ENCODE measurements at regions not wholly inside any gene's neighbourhood (a gene's known extent, or its start where the extent isn't known, plus 50 kb on each side); places are given as distances from the start of the nearest gene placed in this dataset.

DNA sequence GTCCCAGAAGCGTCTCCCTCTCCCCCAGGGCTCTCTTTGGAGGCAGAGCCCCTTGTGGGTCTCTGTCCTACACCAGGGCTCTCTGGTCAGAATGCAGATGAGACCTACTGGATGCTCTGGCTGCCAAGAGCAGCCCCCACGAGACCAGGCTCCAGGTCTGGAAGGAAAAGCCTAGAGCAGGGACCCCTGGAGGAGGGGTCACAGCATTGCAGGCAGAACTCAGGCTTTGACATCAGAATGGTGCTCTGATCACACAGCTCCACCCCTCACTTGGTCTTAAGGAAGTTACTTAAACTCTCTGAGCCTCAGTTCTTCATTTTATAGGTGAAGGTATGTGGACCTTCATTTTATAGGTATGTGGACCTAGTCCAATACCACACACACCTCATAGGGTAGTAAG, 83.1 kb downstream of the ARL6IP4 start:
- no peaks in the 10 kb centered on the region for H3K79me2 ChIP-seq (ENCODE audit: control insufficient read depth in 1 of 2, insufficient read depth in 2 of 2, low read length in 2 of 2)
- no peaks in the 10 kb centered on the region for H3K27me3 ChIP-seq (replicated peaks in 1 of 4; ENCODE audit: control insufficient read depth in 3 of 4, extremely low read depth in 1 of 4, insufficient read depth in 3 of 4, low read length in 3 of 4)
- no peaks in the 10 kb centered on the region for H3K36me3 ChIP-seq (ENCODE audit: control insufficient read depth in 2 of 4, insufficient read depth in 4 of 4, low read length in 3 of 4)
- no peak overlapping the region for H3K56ac ChIP-seq (replicated peaks; ENCODE audit: insufficient read length, low read depth, low read length)
- H2BK5ac ChIP-seq (ENCODE audit: low read depth, low read length) = no peak overlapping the region
- H3K4ac ChIP-seq (replicated peaks; ENCODE audit: insufficient read length, low read depth, low read length) = no peak overlapping the region
- TF ChIP-seq NANOG (IDR thresholded peaks at IDR 0.05; ENCODE audit: insufficient read depth, low read depth, low read length, poor library complexity, severe bottlenecking) (no peak), MAFK (IDR thresholded peaks at IDR 0.05; ENCODE audit: low read depth, low read length) (no peak), RNF2 (IDR thresholded peaks at IDR 0.05; ENCODE audit: borderline replicate concordance, low read depth, low read length, missing control alignments, poor library complexity, severe bottlenecking) (no peak), RBBP5 (IDR thresholded peaks at IDR 0.05; ENCODE audit: borderline replicate concordance, low read depth, low read length) (no peak), RAD21 (IDR thresholded peaks at IDR 0.05 in 1 of 2, conservative IDR thresholded peaks at IDR 0.05 in 1 of 2; ENCODE audit: low read depth in 2 of 2, low read length in 2 of 2) (peak; percentile 53 to 71)
- TF ChIP-seq, protein P1, sequence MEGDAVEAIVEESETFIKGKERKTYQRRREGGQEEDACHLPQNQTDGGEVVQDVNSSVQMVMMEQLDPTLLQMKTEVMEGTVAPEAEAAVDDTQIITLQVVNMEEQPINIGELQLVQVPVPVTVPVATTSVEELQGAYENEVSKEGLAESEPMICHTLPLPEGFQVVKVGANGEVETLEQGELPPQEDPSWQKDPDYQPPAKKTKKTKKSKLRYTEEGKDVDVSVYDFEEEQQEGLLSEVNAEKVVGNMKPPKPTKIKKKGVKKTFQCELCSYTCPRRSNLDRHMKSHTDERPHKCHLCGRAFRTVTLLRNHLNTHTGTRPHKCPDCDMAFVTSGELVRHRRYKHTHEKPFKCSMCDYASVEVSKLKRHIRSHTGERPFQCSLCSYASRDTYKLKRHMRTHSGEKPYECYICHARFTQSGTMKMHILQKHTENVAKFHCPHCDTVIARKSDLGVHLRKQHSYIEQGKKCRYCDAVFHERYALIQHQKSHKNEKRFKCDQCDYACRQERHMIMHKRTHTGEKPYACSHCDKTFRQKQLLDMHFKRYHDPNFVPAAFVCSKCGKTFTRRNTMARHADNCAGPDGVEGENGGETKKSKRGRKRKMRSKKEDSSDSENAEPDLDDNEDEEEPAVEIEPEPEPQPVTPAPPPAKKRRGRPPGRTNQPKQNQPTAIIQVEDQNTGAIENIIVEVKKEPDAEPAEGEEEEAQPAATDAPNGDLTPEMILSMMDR (IDR thresholded peaks at IDR 0.05; ENCODE audit: control extremely low read depth in 1 of 3, insufficient read depth in 1 of 3, low read depth in 1 of 3, low read length in 3 of 3) = peak; percentile 72 to 90 (median 79)
- no peak overlapping the region for H2BK12ac ChIP-seq (ENCODE audit: low read depth, low read length)
- H3K18ac ChIP-seq (ENCODE audit: extremely low read depth, low read length) = no peak overlapping the region
- H3K23me2 ChIP-seq (ENCODE audit: low read depth, low read length) = no peaks in the 10 kb centered on the region
- peaks cover 2% of the 10 kb centered on the region; the same call in 1 of the 2 replicates for H3K79me1 ChIP-seq (ENCODE audit: low read depth, low read length)
- H3K4me3 ChIP-seq (ENCODE audit: extremely low read depth in 1 of 4, insufficient read depth in 2 of 4, low read depth in 3 of 4, low read length in 4 of 4) = no peak overlapping the region
- no peaks in the 10 kb centered on the region for H3K9me3 ChIP-seq (ENCODE audit: insufficient read depth in 2 of 2, low read depth in 1 of 2, low read length in 1 of 2)
- H3K4me1 ChIP-seq (replicated peaks in 1 of 4; ENCODE audit: control insufficient read depth in 3 of 4, insufficient read depth in 4 of 4, low read length in 3 of 4) = no peaks in the 10 kb centered on the region
- no peak overlapping the region for H3K27ac ChIP-seq (ENCODE audit: low read depth, low read length)
- no peak overlapping the region for H3K9ac ChIP-seq (replicated peaks in 1 of 4; ENCODE audit: extremely low read depth in 1 of 4, low read depth in 3 of 4, low read length in 3 of 4)
- H4K8ac ChIP-seq (ENCODE audit: extremely low read depth, insufficient read depth, low read length) = peak overlapping the region; percentile 75; the same call in 1 of the 2 replicates
- H4K20me1 ChIP-seq (replicated peaks in 1 of 2; ENCODE audit: control insufficient read depth in 1 of 2, insufficient read depth in 2 of 2, low read length in 2 of 2) = no peaks in the 10 kb centered on the region
- H3K4me2 ChIP-seq (ENCODE audit: insufficient read depth in 1 of 2, low read depth in 2 of 2, low read length in 2 of 2) = no peak overlapping the region
- H2AK5ac ChIP-seq (ENCODE audit: low read depth, low read length) = no peak overlapping the region
- FAIRE-seq (peak; percentile 83), DNase-seq (ENCODE audit: low read depth in 1 of 2, low spot score in 2 of 2) (peak; percentile 36 to 73)
- CTCF ChIA-PET (ENCODE audit: partially characterized antibody) = interaction anchor here (0.8 to 11.7 kb wide), 25 partner anchors 9 to 160 kb away, joined by 3 to 148 read pairs (median 4); partner anchors contain the start of gene PITPNM2
- no peak overlapping the region for H2BK120ac ChIP-seq (replicated peaks; ENCODE audit: low read depth, low read length)
- H4K5ac ChIP-seq (ENCODE audit: insufficient read length, low read depth, low read length) = no peak overlapping the region
- no peak overlapping the region for H4K91ac ChIP-seq (replicated peaks; ENCODE audit: insufficient read length, low read length)
- POLR2A ChIA-PET (ENCODE audit: partially characterized antibody) = interaction anchor here (0.7 to 0.9 kb wide), 2 partner anchors 69 to 170 kb away, joined by 3 read pairs; partner anchors contain the start of genes MPHOSPH9 and MTRFR
- H2BK20ac ChIP-seq (ENCODE audit: low read length) = no peak overlapping the region
- H3K23ac ChIP-seq (ENCODE audit: insufficient read length) = no peak overlapping the region
- WGBS, 2 experiments (ENCODE audit: extremely low coverage in 1 of 2, insufficient coverage in 1 of 2, insufficient read length in 1 of 2, insufficient replicate concordance in 2 of 2, low coverage in 1 of 2, low lambda C conversion rate in 2 of 2, missing lambda C conversion rate in 1 of 2) = 31% methylated on average over 2 of the region's 2 CpGs; no CpG with 5 or more reads in 1 of the 2 experiments
- H3K14ac ChIP-seq (ENCODE audit: insufficient read length) = no peak overlapping the region
- H2BK15ac ChIP-seq (ENCODE audit: low read length) = no peak overlapping the region
- H2AFZ ChIP-seq (ENCODE audit: low read length) = no peak overlapping the region
